Chondrocyte (in vitro differentiated cells): ENCODE measurements at regions not wholly inside any gene's neighbourhood (a gene's known extent, or its start where the extent isn't known, plus 50 kb on each side); places are given as distances from the start of the nearest gene placed in this dataset.

ENCODE experiments used
- DNase-seq: peaks from one replicate; pipeline ENCODE4 v3.0.0; 2021; ENCODE audit warnings: mixed read lengths, low spot score
- H3K27ac Mint-ChIP-seq: one replicate; pipeline ENCODE4 v1.8.0; 2021; ENCODE audit warnings: mild to moderate bottlenecking, moderate library complexity, mixed read lengths; ENCODE audit not compliant: unreplicated experiment
- H3K27me3 Mint-ChIP-seq: 2 replicates; pipeline ENCODE4 v1.8.0; 2021; ENCODE audit warnings: low read depth, mixed read lengths
- H3K36me3 Mint-ChIP-seq: 2 replicates; pipeline ENCODE4 v1.8.0; 2021; ENCODE audit warnings: low read depth, mixed read lengths
- H3K4me1 Mint-ChIP-seq: 2 replicates; pipeline ENCODE4 v1.8.0; 2021; ENCODE audit warnings: low read depth, mild to moderate bottlenecking, mixed read lengths
- H3K4me3 Mint-ChIP-seq: one replicate; pipeline ENCODE4 v1.8.0; 2021; ENCODE audit warnings: mild to moderate bottlenecking, moderate library complexity, mixed read lengths; ENCODE audit not compliant: unreplicated experiment
- H3K9me3 Mint-ChIP-seq: 2 replicates; pipeline ENCODE4 v1.8.0; 2021; ENCODE audit warnings: low read depth, mixed read lengths
- CTCF ChIP-seq: fragments of 200-600 bp; sonication (generic); IDR thresholded peaks from 2 replicates; pipeline ENCODE4 v1.5.0; 2021; ENCODE audit warnings: antibody characterized with exemption, mild to moderate bottlenecking, moderate library complexity

- Mint-ChIP-seq H3K4me3 (no peak overlapping the region), H3K9me3 (peaks cover 7% of the 10 kb centered on the region), H3K27ac (no peak overlapping the region), H3K4me1 (no peaks in the 10 kb centered on the region), H3K27me3 (peaks cover 7% of the 10 kb centered on the region), H3K36me3 (peaks cover 5% of the 10 kb centered on the region)
- no peak for TF ChIP-seq CTCF
- DNase-seq = no peak
Measured at GRCh38 chr4:57205580-57205979, 95.4 kb upstream of the IGFBP7 start.

GRCh38 chr4:57200799-57201327 lies 90.7 kb upstream of the IGFBP7 start:
- H3K4me3 Mint-ChIP-seq = no peak overlapping the region

GRCh38 chr4:57199267-57199666 lies 89.1 kb upstream of the IGFBP7 start:
- Mint-ChIP-seq H3K4me3 (no peak overlapping the region), H3K4me1 (no peaks in the 10 kb centered on the region), H3K36me3 (peaks cover 2% of the 10 kb centered on the region), H3K9me3 (no peaks in the 10 kb centered on the region), H3K27me3 (no peaks in the 10 kb centered on the region), H3K27ac (no peak overlapping the region)
- DNase-seq = no peak
- no peak for TF ChIP-seq CTCF

More at GRCh38 chr4:57200799-57201327, 90.7 kb upstream of the IGFBP7 start:
- H3K36me3 Mint-ChIP-seq = peaks cover 2% of the 10 kb centered on the region
- H3K27ac Mint-ChIP-seq = no peak overlapping the region
- H3K27me3 Mint-ChIP-seq = peaks cover 1% of the 10 kb centered on the region
- H3K9me3 Mint-ChIP-seq = no peaks in the 10 kb centered on the region
- H3K4me1 Mint-ChIP-seq = no peaks in the 10 kb centered on the region
- DNase-seq = no peak
- no peak for TF ChIP-seq CTCF

GRCh38 chr4:57195622-57196021 lies 85.4 kb upstream of the IGFBP7 start:
- peak; percentile 75 for DNase-seq
- H3K36me3 Mint-ChIP-seq = no peaks in the 10 kb centered on the region
- H3K9me3 Mint-ChIP-seq = no peaks in the 10 kb centered on the region
- H3K4me1 Mint-ChIP-seq = peaks cover 17% of the 10 kb centered on the region
- H3K27me3 Mint-ChIP-seq = no peaks in the 10 kb centered on the region
- no peak overlapping the region for H3K4me3 Mint-ChIP-seq
- H3K27ac Mint-ChIP-seq = no peak overlapping the region
- TF ChIP-seq CTCF = no peak

GRCh38 chr4:57194068-57194611 lies 84.0 kb upstream of the IGFBP7 start:
- Mint-ChIP-seq H3K9me3 (no peaks in the 10 kb centered on the region), H3K27ac (no peak overlapping the region), H3K27me3 (no peaks in the 10 kb centered on the region), H3K36me3 (no peaks in the 10 kb centered on the region), H3K4me3 (no peak overlapping the region), H3K4me1 (peaks cover 17% of the 10 kb centered on the region)
- no peak for TF ChIP-seq CTCF
- no peak for DNase-seq
